ENCODE measurements at regions not wholly inside any gene's neighbourhood (a gene's known extent, or its start where the extent isn't known, plus 50 kb on each side); places are given as distances from the start of the nearest gene placed in this dataset.

- H3K4me1 Mint-ChIP-seq (ENCODE audit: low read depth) = no peaks in the 10 kb centered on the region
- no peak overlapping the region for H3K4me3 Mint-ChIP-seq
- H3K36me3 Mint-ChIP-seq (ENCODE audit: low read depth) = no peaks in the 10 kb centered on the region
- no peaks in the 10 kb centered on the region for H3K27me3 Mint-ChIP-seq (ENCODE audit: insufficient read depth)
- no peak for DNase-seq (ENCODE audit: low spot score)
- H3K9me3 Mint-ChIP-seq = peaks cover 36% of the 10 kb centered on the region
- intact Hi-C loops (cut with micrococcal nuclease) = no loop called here
- no peak overlapping the region for H3K27ac Mint-ChIP-seq
These were observed 1268.6 kb downstream of the TYW1 start for GRCh38 chr7:68265258-68265657.

GRCh38 chr7:68266004-68266579, 1269.5 kb downstream of the TYW1 start:
- Mint-ChIP-seq H3K4me3 (no peak overlapping the region), H3K4me1 (ENCODE audit: low read depth) (no peaks in the 10 kb centered on the region), H3K27ac (no peak overlapping the region), H3K9me3 (peaks cover 31% of the 10 kb centered on the region), H3K27me3 (ENCODE audit: insufficient read depth) (no peaks in the 10 kb centered on the region), H3K36me3 (ENCODE audit: low read depth) (no peaks in the 10 kb centered on the region)
- DNase-seq (ENCODE audit: low spot score) = no peak
- intact Hi-C loops (cut with micrococcal nuclease) = no loop called here

GRCh38 chr7:68267486-68267885, 1270.9 kb downstream of the TYW1 start:
- Mint-ChIP-seq H3K36me3 (ENCODE audit: low read depth) (no peaks in the 10 kb centered on the region), H3K4me1 (ENCODE audit: low read depth) (no peaks in the 10 kb centered on the region)

GRCh38 chr7:68269405-68269804, 1272.8 kb downstream of the TYW1 start:
- no peaks in the 10 kb centered on the region for H3K27me3 Mint-ChIP-seq (ENCODE audit: insufficient read depth)
- DNase-seq (ENCODE audit: low spot score) = no peak
- H3K4me1 Mint-ChIP-seq (ENCODE audit: low read depth) = no peaks in the 10 kb centered on the region
- no peaks in the 10 kb centered on the region for H3K36me3 Mint-ChIP-seq (ENCODE audit: low read depth)
- no peak overlapping the region for H3K27ac Mint-ChIP-seq
- H3K4me3 Mint-ChIP-seq = no peak overlapping the region
- H3K9me3 Mint-ChIP-seq = peaks cover 21% of the 10 kb centered on the region
- intact Hi-C loops (cut with micrococcal nuclease) = no loop called here

More at GRCh38 chr7:68267486-68267885, 1270.9 kb downstream of the TYW1 start:
- Mint-ChIP-seq H3K4me3 (no peak overlapping the region), H3K27ac (no peak overlapping the region), H3K9me3 (peaks cover 31% of the 10 kb centered on the region), H3K27me3 (ENCODE audit: insufficient read depth) (no peaks in the 10 kb centered on the region)
- DNase-seq (ENCODE audit: low spot score) = no peak
- intact Hi-C loops (cut with micrococcal nuclease) = no loop called here

GRCh38 chr7:68272507-68272906, 1275.9 kb downstream of the TYW1 start:
- no peak for DNase-seq (ENCODE audit: low spot score)
- Mint-ChIP-seq H3K4me3 (no peak overlapping the region), H3K36me3 (ENCODE audit: low read depth) (no peaks in the 10 kb centered on the region), H3K27ac (no peak overlapping the region), H3K27me3 (ENCODE audit: insufficient read depth) (no peaks in the 10 kb centered on the region), H3K9me3 (peaks cover 11% of the 10 kb centered on the region), H3K4me1 (ENCODE audit: low read depth) (no peaks in the 10 kb centered on the region)
- intact Hi-C loops (cut with micrococcal nuclease) = no loop called here

- H3K9me3 Mint-ChIP-seq = peaks cover 11% of the 10 kb centered on the region
- intact Hi-C loops (cut with micrococcal nuclease) = no loop called here
- no peak overlapping the region for H3K4me3 Mint-ChIP-seq
- H3K4me1 Mint-ChIP-seq (ENCODE audit: low read depth) = no peaks in the 10 kb centered on the region
- no peaks in the 10 kb centered on the region for H3K27me3 Mint-ChIP-seq (ENCODE audit: insufficient read depth)
- no peak for DNase-seq (ENCODE audit: low spot score)
- no peaks in the 10 kb centered on the region for H3K36me3 Mint-ChIP-seq (ENCODE audit: low read depth)
- no peak overlapping the region for H3K27ac Mint-ChIP-seq
These were observed 1280.1 kb downstream of the TYW1 start for GRCh38 chr7:68276725-68277124.

- Mint-ChIP-seq H3K36me3 (ENCODE audit: low read depth) (no peaks in the 10 kb centered on the region), H3K4me1 (ENCODE audit: low read depth) (no peaks in the 10 kb centered on the region), H3K27me3 (ENCODE audit: insufficient read depth) (no peaks in the 10 kb centered on the region), H3K9me3 (peaks cover 24% of the 10 kb centered on the region), H3K27ac (no peak overlapping the region), H3K4me3 (no peak overlapping the region)
- intact Hi-C loops (cut with micrococcal nuclease) = no loop called here
- DNase-seq (ENCODE audit: low spot score) = no peak
These were observed 1283.3 kb downstream of the TYW1 start for GRCh38 chr7:68279827-68280400.

GRCh38 chr7:68280931-68281330, 1284.3 kb downstream of the TYW1 start:
- Mint-ChIP-seq H3K36me3 (ENCODE audit: low read depth) (no peaks in the 10 kb centered on the region), H3K27ac (no peak overlapping the region), H3K27me3 (ENCODE audit: insufficient read depth) (no peaks in the 10 kb centered on the region), H3K4me1 (ENCODE audit: low read depth) (no peaks in the 10 kb centered on the region), H3K4me3 (no peak overlapping the region), H3K9me3 (peaks cover 29% of the 10 kb centered on the region)
- DNase-seq (ENCODE audit: low spot score) = no peak
- intact Hi-C loops (cut with micrococcal nuclease) = no loop called here

GRCh38 chr7:68288144-68288593, 1291.5 kb downstream of the TYW1 start:
- Mint-ChIP-seq H3K4me3 (no peak overlapping the region), H3K9me3 (peaks cover 57% of the 10 kb centered on the region), H3K4me1 (ENCODE audit: low read depth) (no peaks in the 10 kb centered on the region), H3K27ac (no peak overlapping the region), H3K36me3 (ENCODE audit: low read depth) (no peaks in the 10 kb centered on the region), H3K27me3 (ENCODE audit: insufficient read depth) (no peaks in the 10 kb centered on the region)
- DNase-seq (ENCODE audit: low spot score) = no peak
- intact Hi-C loops (cut with micrococcal nuclease) = no loop called here

- Mint-ChIP-seq H3K4me1 (ENCODE audit: low read depth) (no peaks in the 10 kb centered on the region), H3K27ac (no peak overlapping the region), H3K4me3 (no peak overlapping the region), H3K27me3 (ENCODE audit: insufficient read depth) (no peaks in the 10 kb centered on the region), H3K36me3 (ENCODE audit: low read depth) (no peaks in the 10 kb centered on the region), H3K9me3 (peaks cover 43% of the 10 kb centered on the region)
- intact Hi-C loops (cut with micrococcal nuclease) = no loop called here
- no peak for DNase-seq (ENCODE audit: low spot score)
These were observed 1295.1 kb downstream of the TYW1 start for GRCh38 chr7:68291710-68292109.

- H3K27ac Mint-ChIP-seq = no peak overlapping the region
- H3K36me3 Mint-ChIP-seq (ENCODE audit: low read depth) = no peaks in the 10 kb centered on the region
- intact Hi-C loops (cut with micrococcal nuclease) = no loop called here
- H3K4me1 Mint-ChIP-seq (ENCODE audit: low read depth) = no peaks in the 10 kb centered on the region
- no peaks in the 10 kb centered on the region for H3K27me3 Mint-ChIP-seq (ENCODE audit: insufficient read depth)
- no peak for DNase-seq (ENCODE audit: low spot score)
- peaks cover 40% of the 10 kb centered on the region for H3K9me3 Mint-ChIP-seq
- H3K4me3 Mint-ChIP-seq = no peak overlapping the region
These were observed 1298.8 kb downstream of the TYW1 start for GRCh38 chr7:68295386-68295785.

GRCh38 chr7:68304536-68304935, 1293.7 kb upstream of the AUTS2 start:
- H3K27ac Mint-ChIP-seq = no peak overlapping the region
- peaks cover 29% of the 10 kb centered on the region for H3K9me3 Mint-ChIP-seq
- no peaks in the 10 kb centered on the region for H3K4me1 Mint-ChIP-seq (ENCODE audit: low read depth)
- no peak overlapping the region for H3K4me3 Mint-ChIP-seq
- H3K27me3 Mint-ChIP-seq (ENCODE audit: insufficient read depth) = no peaks in the 10 kb centered on the region
- DNase-seq (ENCODE audit: low spot score) = no peak
- H3K36me3 Mint-ChIP-seq (ENCODE audit: low read depth) = no peaks in the 10 kb centered on the region
- intact Hi-C loops (cut with micrococcal nuclease) = no loop called here

- Mint-ChIP-seq H3K4me1 (ENCODE audit: low read depth) (no peaks in the 10 kb centered on the region), H3K27ac (no peak overlapping the region), H3K9me3 (peaks cover 33% of the 10 kb centered on the region), H3K4me3 (no peak overlapping the region), H3K27me3 (ENCODE audit: insufficient read depth) (no peaks in the 10 kb centered on the region), H3K36me3 (ENCODE audit: low read depth) (no peaks in the 10 kb centered on the region)
- no peak for DNase-seq (ENCODE audit: low spot score)
- intact Hi-C loops (cut with micrococcal nuclease) = no loop called here
These were observed 1291.6 kb upstream of the AUTS2 start for GRCh38 chr7:68306692-68307107.

GRCh38 chr7:68309271-68309670, 1289.0 kb upstream of the AUTS2 start:
- Mint-ChIP-seq H3K9me3 (peaks cover 51% of the 10 kb centered on the region), H3K36me3 (ENCODE audit: low read depth) (peaks cover 1% of the 10 kb centered on the region), H3K4me3 (no peak overlapping the region), H3K27ac (no peak overlapping the region), H3K27me3 (ENCODE audit: insufficient read depth) (no peaks in the 10 kb centered on the region), H3K4me1 (ENCODE audit: low read depth) (no peaks in the 10 kb centered on the region)
- no peak for DNase-seq (ENCODE audit: low spot score)
- intact Hi-C loops (cut with micrococcal nuclease) = no loop called here

Measured in activated T-helper 1 cell treated with anti-CD3 and anti-CD28 coated beads, Interleukin-12 subunit alpha, Interleukin-12 subunit beta, Interleukin-2, Interleukin-4 antibody, amounts not matched to agents 30 ng/mL and 10 ng/mL and 1 ng/mL, durations not matched to agents 14 hours and 24 hours and 36 hours (primary cell).